ENCODE measurements at regions not wholly inside any gene's neighbourhood (a gene's known extent, or its start where the extent isn't known, plus 50 kb on each side); places are given as distances from the start of the nearest gene placed in this dataset.

- DNase-seq (ENCODE audit: low spot score) = no peak
Observed at GRCh38 chr18:41043876-41044275, 911.2 kb upstream of the PIK3C3 start.

- no peak for DNase-seq (ENCODE audit: low spot score)
Observed at GRCh38 chr18:41042866-41043265, 912.2 kb upstream of the PIK3C3 start.

GRCh38 chr18:41038071-41038470 is 917.0 kb upstream of the PIK3C3 start:
- DNase-seq (ENCODE audit: low spot score) = no peak

GRCh38 chr18:41036346-41036745 is 918.7 kb upstream of the PIK3C3 start:
- no peak for DNase-seq (ENCODE audit: low spot score)

- DNase-seq (ENCODE audit: low spot score) = no peak
Observed at GRCh38 chr18:41034413-41034812, 920.6 kb upstream of the PIK3C3 start.

GRCh38 chr18:41025666-41026065 is 929.4 kb upstream of the PIK3C3 start:
- no peak for DNase-seq (ENCODE audit: low spot score)

- DNase-seq (ENCODE audit: low spot score) = no peak
Observed at GRCh38 chr18:41024792-41025191, 930.2 kb upstream of the PIK3C3 start.

GRCh38 chr18:41022484-41022883 is 932.5 kb upstream of the PIK3C3 start:
- no peak for DNase-seq (ENCODE audit: low spot score)

- no peak for DNase-seq (ENCODE audit: low spot score)
Observed at GRCh38 chr18:41021089-41021488, 933.9 kb upstream of the PIK3C3 start.

GRCh38 chr18:41012194-41012593 is 942.8 kb upstream of the PIK3C3 start:
- no peak for DNase-seq (ENCODE audit: low spot score)

GRCh38 chr18:41009926-41010325 is 945.1 kb upstream of the PIK3C3 start:
- no peak for DNase-seq (ENCODE audit: low spot score)

GRCh38 chr18:41004324-41004723 is 950.7 kb upstream of the PIK3C3 start:
- DNase-seq (ENCODE audit: low spot score) = no peak

- DNase-seq (ENCODE audit: low spot score) = no peak
Observed at GRCh38 chr18:40995529-40995928, 959.5 kb upstream of the PIK3C3 start.

- DNase-seq (ENCODE audit: low spot score) = no peak
Observed at GRCh38 chr18:40993363-40993762, 961.7 kb upstream of the PIK3C3 start.

GRCh38 chr18:40987581-40987980 is 967.5 kb upstream of the PIK3C3 start:
- DNase-seq (ENCODE audit: low spot score) = no peak

- no peak for DNase-seq (ENCODE audit: low spot score)
Observed at GRCh38 chr18:40985436-40985835, 969.6 kb upstream of the PIK3C3 start.

- no peak for DNase-seq (ENCODE audit: low spot score)
Observed at GRCh38 chr18:40984856-40985255, 970.2 kb upstream of the PIK3C3 start.

GRCh38 chr18:40983835-40984234 is 971.2 kb upstream of the PIK3C3 start:
- no peak for DNase-seq (ENCODE audit: low spot score)

GRCh38 chr18:40980171-40980570 is 974.9 kb upstream of the PIK3C3 start:
- DNase-seq (ENCODE audit: low spot score) = no peak

- DNase-seq (ENCODE audit: low spot score) = no peak
Observed at GRCh38 chr18:40976050-40976449, 979.0 kb upstream of the PIK3C3 start.

GRCh38 chr18:40974448-40974847 is 980.6 kb upstream of the PIK3C3 start:
- DNase-seq (ENCODE audit: low spot score) = no peak

- no peak for DNase-seq (ENCODE audit: low spot score)
Observed at GRCh38 chr18:40962784-40963183, 992.2 kb upstream of the PIK3C3 start.

GRCh38 chr18:40957533-40958070 is 997.4 kb upstream of the PIK3C3 start:
- no peak for DNase-seq (ENCODE audit: low spot score)

- no peak for DNase-seq (ENCODE audit: low spot score)
Observed at GRCh38 chr18:40956213-40956612, 998.8 kb upstream of the PIK3C3 start.

- DNase-seq (ENCODE audit: low spot score) = no peak
Observed at GRCh38 chr18:40955351-40955750, 999.7 kb upstream of the PIK3C3 start.

Measured in CD4-positive, alpha-beta T cell treated with Interleukin-15 for 4 hours (primary cell).